NOMO-1 (cell line): ENCODE measurements at regions not wholly inside any gene's neighbourhood (a gene's known extent, or its start where the extent isn't known, plus 50 kb on each side); places are given as distances from the start of the nearest gene placed in this dataset.

Experiments
- DNase-seq, 2 experiments: peaks; one replicate each; lab custom pipeline; 2025; ENCODE audit not compliant: unreplicated experiment in 2 of 2; lab: John Stamatoyannopoulos, UW

DNA sequence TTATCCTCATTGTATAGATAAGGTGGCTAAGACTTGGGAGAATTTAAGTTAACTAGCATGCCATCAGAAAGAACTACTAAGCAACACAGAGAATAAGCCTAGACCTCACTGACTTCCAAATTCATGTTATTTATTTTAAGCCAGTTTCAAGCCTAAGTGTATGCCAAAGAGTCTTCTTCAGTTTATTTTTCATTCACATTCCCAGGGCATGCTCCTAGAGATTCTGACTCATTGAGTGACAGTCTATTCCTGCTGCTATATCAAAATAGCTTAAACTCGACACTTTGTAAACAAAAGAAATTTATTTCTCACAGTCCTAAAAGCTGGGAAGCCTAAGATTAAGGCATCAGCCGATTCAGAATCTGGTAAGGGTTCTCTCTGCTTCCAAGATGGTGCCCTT, 467.1 kb downstream of the MBD2 start:
- no peak for DNase-seq

DNA sequence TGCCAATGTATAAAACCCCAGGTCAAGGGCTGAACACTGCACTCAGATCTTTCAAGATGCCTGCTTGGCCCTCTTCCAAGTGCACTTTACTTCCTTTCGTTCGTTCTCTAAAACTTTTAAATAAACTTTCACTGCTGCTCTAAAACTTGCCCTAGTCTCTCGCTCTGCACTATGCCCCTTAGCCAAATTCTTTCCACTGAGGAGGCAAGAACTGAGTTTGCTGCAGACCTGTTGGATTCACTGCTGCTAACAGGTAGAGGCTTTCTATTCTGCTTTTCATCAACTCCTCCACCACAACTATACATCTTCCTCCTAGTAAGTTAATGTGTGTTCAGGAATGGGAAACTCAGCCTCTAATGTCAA, 467.9 kb downstream of the MBD2 start:
- no peak for DNase-seq

DNA sequence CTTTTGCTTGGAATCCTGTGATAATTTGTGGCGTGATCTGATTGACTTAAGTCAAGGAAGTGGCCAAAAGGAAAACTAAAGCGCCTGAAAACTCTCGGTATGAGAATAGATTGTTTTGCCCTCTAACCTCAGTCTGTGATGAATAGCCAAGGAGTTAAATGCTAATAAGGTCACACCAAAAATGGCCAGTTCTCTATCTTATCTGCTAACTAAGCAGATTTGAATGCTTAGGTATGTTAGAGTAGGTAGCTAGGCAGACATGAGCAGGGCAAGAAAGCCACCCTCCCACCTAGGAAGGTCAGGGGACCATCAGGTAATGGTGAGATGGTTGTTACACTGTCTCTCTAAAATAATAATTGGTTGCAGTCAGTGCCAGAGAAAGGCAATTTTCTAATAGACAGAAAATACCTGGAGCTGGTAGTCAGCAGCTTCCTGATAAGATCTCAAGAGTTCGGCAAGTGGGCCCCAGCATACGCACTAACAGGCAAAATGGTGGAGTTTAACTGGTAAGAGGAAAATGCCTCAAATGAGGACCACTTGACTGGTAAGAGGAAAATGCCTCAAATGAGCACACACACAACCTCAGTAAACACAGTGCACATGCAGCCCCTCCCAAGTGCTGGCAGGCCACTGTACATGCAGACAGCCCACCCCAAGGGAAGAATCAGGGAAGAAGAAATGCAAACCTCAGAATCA, 468.4 kb downstream of the MBD2 start:
- DNase-seq, result no peak

DNA sequence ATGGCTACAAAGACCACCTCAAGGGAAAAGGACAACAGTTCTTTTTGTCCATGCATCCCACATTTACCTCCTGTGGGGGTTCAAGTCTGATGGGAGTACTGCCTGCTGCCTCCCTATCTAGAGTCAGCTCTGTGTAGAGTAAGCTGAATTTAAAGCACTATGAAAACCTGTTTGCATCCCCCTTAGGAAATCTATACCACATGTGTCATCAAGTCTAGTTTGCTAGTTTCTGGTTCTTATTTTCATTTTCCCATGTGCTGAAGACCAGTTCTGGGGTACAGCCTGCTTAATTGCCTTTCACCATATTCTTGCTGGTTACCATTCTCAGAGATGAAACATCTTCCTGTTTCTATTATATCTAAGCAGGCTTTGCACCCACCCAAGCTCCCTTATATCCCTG, 470.3 kb downstream of the MBD2 start:
- DNase-seq, result no peak

DNA sequence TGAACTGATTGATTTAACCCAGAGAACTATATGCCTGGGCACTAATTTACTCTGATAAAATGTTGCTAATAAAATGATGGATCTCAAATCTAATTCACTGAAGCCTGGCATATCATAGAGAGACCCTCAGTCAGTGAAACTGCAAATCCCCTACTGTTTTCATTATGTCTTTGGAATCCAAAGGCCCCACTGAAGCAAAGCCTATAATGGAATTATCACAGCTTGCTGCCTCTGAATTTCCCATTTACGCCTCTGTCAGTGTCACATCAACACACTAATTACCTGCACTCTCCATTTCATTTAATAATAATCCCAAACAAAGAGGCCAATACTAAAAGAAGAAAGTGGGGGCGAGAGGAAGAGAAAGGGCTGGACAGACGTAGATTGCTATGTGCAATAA, 470.9 kb downstream of the MBD2 start:
- no peak for DNase-seq

DNA sequence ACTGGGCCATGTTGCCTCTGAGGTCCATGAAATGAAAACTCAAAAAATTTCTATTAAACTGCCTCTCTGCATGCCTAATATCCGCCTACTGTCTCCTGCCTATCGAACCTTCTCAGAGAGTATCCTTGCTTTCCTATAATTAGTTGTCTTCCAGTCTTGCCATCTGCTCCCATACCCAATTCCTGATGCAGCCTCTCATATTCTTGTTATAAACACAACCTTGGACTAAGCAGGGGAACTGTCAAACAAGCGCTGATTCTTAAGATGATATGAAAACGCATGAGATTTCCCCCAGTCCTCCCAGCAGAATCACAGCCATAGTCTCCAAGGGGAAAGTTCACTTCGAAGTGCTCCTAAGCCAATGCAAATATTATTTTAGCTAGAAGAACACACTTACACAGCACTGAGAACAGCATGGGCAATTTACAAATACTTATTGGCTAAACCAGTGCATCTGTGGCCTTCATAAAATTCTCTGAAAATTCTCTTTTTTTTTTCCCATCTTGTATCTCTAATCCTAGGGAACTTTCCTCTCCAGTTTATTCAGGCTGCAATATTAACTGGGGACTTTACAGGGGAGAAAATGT, 471.6 kb downstream of the MBD2 start:
- no peak for DNase-seq

DNA sequence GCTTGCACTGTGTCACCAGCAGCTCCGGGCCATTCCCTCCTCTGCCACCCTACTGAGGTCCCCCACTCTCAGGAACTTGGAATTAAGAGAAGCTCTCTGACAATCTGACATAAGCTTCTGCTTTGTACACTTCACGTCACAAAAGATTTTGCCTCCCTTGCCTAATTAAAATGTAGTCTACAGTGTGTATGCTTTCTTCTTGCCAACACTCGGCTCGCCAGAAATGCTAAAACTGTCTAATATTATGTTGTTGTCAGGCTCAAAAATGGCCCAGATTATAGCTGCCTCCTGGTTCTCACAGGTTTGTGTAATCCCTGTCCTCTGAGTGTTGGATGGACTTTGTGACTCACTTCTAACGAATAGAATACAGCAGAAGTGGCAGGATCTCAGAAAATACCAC, 474.7 kb downstream of the MBD2 start:
- DNase-seq, result no peak

DNA sequence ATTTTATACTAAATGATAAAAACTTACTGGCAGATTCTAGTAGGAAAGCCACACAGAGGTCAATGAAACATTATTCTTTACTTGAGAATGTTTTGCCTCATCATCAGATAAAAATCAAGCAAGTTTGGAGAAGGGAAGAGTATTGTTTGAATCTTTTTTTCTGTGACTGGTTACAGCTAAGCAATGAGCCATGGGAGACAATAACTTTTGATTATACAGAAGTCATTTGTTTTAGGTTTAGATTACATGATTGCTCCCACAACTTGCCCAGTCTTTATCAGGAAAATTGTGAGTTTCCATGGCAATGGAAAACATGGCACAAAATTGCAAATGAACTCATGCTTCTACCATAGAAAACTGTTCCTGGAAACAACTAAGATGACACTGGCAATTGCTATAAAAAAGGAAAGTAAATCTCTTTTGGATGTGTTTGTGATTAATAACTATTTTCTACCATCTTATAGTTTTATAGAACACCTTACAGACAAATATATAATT, 476.8 kb downstream of the MBD2 start:
- DNase-seq, result no peak

DNA sequence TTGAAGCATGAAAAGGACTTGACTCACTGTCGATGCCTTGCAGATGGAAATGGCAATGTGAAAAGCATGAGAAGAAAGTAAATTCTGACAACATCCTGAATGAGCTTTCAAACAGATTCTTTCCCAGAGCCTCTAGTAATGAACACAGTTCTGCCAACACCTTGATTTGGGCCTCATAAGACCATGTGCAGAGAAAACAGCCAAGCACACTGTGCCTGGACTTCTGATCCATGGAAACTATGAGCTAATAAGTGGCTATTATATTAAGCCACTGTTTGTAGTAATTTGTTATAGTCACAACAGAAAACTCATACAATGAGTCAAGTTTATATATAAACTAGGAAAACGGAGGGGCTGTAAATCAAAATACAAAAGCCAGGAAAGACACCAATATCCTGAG, 477.3 kb downstream of the MBD2 start:
- no peak for DNase-seq

DNA sequence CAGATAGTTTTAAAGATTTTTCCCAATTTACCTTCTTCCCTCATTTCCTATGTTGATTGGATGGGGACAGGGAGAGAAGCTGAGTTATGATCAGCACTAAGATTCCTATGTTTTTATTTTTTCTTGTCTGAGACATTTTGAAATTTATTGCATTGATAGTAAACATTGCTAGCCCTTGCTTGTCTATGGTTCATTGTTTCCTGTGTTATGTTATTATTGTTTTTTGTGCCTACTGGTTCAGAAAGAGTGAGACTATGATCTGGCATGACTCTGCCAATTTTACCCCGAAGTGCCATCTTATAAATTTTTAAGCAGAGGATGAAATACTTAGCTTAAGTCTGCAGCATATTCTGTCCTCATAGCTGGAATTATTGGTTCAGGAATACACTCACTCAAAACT, 478.5 kb downstream of the MBD2 start:
- no peak for DNase-seq

DNA sequence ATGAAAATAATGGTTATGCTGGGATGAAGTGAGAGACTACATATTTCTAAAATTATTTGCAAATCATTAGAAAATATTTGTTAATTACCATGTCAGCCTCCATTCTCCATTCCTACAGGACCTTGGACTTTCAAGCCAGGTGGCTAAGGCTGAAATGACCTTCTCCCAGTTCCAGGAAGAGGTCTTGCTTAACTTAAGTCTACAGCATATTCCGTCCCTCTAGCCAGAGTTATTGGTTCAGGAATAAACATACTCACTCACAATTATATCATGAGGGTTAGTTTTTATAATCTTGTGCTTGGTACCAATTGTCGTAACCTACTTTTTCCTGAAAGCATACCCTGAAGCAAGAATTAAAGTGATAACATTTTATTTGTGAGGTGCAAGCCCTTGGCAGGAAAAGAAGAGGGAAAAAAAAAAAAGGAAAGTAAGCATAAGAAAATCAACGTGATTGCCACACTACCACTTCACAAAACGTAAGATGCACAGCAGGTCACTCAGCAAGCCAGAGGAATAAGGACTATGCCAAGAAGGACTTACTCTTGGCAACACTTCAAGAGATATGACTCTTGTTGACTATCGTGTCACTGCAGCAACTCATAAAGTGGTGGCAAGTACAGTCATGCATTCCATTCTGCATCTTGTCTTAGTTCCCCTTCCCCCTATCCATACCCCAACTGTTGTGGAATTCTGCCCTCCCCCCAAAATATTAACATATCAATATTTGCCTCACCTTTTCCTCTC, 479.1 kb downstream of the MBD2 start:
- DNase-seq, result no peak

DNA sequence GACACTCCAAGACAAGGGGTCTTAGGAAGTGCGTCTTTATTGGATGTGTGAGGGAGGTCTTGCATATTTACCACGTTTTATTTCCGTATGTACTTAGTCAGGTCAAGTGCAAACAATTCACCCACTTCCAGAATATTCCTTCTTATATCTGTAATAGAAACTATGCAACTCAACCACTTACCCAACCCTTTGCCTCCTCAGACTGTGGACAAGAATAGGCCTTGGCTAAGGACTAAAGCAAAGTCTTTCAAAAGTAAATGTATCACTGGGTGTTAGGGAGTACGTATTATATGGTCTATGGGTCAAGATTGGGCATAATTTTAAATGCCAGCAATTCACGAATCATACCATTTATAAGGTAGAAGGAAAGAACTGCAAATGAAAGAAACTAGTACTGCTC, 484.8 kb downstream of the MBD2 start:
- DNase-seq, result no peak

DNA sequence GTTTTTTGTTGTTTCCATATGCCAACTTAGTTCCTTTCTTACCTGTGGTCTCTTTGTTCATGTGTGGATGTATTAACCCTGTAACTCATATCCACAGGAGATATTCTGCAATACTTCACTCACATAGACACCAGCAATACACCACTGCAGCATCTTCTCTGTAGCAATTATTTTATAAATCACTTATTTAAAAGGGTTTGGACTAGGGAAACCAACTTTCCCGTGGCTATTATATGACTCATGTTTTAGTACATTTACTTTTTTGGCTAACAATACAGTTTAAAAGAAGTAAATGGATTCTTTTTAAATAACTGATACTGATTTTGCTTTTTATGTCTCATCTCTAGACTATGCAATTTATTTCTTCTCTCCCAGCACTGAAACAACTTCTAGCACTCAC, 488.9 kb downstream of the MBD2 start:
- DNase-seq, result no peak

DNA sequence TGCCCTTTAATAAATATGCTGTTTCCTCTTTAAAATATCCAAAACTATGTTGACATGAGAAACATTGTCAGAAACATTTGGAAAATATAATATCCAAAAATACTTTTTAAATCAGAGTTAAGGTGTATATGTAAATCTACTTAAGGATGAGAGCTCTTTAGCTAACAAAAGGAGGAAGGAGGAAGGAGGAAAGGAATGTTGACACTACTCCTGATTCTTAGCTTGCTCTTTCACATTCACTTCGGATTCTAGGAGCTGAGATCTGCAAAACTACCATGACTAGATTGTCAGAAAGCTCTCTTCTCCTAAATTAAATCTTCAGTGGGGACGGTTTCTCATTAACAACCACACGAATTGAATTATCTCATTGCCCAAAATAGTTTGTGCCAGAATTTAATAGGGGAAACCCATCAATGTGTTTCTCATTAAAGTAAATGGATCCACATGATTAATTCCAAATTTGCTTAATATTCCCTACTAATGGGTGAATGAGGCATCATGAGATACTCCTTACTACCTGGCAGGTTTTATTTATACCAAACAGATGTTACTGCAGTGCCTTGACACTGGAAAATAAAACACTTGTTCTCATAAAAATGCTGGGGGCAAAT, 509.1 kb downstream of the MBD2 start:
- DNase-seq, result no peak

DNA sequence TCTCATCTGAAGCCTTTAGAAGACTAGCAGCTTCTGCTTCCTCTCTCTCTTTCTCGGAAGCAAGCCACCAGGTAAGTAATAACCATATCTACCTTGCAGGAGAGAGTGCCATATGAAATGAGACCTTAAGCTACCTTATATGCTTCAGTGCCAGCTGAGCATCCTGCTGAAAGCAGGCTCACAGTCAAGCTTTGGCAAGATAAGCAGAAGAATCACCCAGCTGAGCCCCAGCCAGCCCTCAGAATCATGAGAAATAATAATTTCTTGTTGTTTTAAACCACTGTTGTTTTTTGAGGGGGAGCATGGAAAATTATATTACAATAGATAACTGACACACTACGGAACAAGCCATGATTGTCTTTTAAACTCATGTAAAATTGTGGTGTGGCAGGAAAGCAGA, 514.4 kb downstream of the MBD2 start:
- no peak for DNase-seq

DNA sequence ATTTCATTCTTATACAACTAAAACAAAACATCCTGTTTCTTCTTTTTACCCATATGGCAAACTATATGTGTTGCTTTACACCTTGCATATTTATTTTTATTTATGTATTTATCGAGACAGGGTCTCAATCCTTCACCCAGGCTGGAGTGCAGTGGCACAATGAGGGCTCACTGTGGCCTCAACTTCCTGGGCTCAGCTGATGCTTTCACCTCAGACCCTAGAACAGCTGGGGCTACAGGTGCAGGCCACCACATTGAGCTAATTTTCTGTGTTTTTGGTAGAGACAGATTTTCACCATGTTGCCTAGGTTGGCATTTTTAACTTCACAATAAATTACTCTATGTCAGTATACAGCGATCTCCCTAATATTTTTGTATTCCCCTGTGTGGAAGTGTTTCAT, 522.0 kb downstream of the MBD2 start:
- no peak for DNase-seq

DNA sequence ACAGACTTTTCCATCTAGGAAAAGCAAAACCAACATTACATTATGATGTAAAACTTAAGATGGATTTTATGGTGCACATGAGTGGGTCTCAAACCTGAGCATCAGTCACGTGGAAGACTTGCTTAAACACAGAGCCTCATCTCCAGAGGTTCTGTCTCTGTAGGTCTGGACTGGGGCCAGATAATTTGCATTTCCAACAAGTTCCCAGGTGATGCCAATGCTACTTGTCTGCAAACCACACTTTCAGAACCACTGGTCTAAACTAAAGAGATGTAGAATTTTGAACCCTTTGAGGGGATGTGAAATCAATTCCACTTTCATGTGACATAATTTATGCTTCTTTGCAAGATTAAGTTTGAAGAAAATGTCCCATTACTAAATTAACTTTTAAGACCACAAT, 522.8 kb downstream of the MBD2 start:
- no peak for DNase-seq

DNA sequence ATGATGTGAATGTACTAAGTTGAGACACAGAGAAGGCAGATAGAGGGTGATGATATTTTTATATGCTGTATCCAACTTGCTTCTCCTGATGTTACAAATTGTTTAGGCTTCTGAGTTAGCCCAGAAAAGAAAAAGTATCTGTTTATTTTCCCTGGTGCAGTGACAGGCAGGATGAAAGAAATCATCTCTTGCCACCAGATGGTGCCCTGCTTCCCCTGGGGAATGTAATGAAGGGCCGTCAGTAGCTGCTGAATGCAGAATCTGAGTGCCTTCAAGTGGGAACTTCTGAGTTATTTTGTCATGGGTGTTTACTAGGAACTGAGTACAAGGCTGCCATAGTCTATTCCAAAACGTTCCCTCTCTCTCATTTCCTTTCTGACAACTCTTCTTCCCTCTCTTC, 525.6 kb downstream of the MBD2 start:
- no peak for DNase-seq

DNA sequence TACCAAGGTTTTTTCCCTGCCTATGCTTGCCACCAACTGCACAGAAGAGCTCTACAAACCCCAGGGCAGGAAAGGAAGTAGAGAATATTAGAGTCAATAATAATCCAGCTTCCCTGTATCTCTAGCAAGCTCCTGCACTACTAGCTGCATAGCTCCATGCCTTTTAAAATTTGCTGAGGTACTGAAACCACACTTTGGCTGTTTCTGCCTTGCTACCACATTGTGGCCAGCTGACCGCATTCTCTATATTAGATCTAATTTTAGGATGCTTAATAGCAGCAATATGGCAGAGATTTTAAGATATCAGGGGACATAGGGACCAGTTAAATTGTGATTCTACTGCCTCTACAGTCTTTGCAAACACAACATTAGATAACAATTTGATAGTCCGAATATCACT, 534.6 kb downstream of the MBD2 start:
- DNase-seq, result no peak

DNA sequence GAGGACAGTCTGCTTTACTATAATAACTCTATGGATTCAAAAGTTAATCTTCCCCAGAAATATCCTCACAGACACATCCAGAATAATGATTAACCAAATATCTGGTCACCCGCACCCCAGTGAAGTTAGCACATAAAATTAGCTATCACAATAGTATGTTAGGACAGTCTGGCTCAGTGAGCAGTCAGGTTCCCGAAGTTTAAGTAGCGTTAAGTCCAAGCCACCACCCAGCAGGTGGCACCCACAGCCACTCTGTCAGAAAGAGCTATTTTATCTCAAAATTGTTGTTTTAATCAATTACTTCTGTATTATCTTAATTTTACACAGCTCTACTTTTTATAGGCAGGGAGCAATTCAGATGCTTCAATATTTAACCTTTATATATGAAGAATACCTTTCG, 537.5 kb downstream of the MBD2 start:
- no peak for DNase-seq

DNA sequence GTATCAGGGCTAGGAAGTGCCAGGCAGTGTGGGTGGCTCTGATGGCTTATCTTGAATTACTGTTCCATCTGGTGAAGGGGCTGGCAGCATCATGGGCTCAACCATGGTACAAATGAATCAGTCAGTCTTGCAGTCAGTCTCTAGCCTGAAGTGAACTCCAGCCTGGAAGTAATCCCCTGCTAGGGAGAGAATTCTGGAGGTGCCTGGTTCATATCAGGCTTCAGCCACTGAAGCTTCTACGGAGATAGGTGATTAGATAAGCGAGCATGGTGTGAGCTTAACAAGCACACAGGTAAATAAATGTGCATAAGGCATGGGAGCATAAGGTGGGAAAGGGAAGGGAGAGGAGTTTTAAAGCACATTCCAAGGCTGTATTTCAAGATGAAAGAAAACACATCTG, 541.7 kb downstream of the MBD2 start:
- DNase-seq, result no peak

DNA sequence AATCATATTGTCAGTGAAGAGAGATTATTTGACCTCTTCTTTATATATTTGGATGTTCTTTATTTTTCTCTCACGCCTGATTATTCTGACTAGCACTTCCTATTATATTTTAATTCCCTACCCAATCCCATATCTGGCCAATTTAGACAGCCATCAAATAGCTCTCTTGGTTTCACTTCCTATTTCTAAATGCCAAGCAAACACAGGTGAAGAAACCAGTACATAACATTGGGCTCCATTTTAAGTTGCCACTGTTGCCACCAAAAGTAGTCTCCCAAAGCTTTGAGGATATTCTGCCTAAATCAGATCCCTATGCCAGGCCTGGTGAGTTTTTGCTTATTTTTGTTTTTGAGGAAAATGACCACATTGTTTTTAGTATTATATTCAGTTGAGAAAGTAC, 547.0 kb downstream of the MBD2 start:
- DNase-seq, result no peak
